HG03460 (cell line): ENCODE measurements at regions not wholly inside any gene's neighbourhood (a gene's known extent, or its start where the extent isn't known, plus 50 kb on each side); places are given as distances from the start of the nearest gene placed in this dataset.
"Not testable (repeated sequence)": the region's sequence is repeated elsewhere in the genome, so short reads cannot be mapped to it uniquely, and the experiment has no call there.

Experiments
- ATAC-seq: cut with Tn5 transposase; IDR thresholded peaks from one replicate; pipeline ENCODE4 v1.9.1; 2021; ENCODE audit not compliant: unreplicated experiment

DNA sequence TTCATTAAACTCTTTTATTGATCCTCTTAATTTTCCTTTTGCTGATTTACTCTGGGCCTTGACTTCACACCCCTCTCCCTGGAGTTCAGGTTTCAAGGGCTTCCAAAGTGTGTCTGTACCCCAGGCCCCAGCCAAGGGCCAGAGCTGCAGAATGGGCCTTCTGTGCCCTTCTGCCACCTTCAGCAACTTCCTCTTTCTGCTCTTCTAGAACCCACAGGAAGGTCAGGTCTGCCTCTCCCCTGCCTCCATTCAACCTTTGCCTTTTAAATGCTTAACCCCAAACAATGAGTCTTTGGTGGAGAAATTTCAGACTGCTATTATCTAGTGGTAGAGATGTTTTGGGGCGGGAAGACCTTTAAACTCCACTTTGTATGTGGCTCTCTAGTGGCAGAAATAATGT, 63.1 kb downstream of the TSN start:
- ATAC-seq, result no peak

DNA sequence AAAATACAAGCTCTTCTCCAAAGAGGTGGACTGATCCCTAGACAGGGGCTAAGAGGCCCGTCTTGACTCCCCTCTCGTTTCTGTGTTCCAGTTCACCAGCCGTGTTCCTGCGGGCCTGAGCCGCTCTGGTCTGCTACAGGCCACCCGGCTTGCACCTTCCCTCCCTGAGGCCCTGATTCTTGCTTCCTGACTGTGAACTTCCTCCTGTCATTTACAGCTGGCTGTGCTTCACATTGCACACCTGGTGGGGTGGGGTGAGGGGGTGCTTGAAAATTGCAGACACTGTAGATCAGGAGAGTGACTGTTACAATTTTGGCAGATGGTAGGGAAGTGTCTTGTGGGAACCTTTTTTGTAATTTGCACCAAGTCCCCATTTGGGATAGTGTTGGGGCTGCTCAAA, 64.4 kb downstream of the TSN start:
- ATAC-seq, result no peak

DNA sequence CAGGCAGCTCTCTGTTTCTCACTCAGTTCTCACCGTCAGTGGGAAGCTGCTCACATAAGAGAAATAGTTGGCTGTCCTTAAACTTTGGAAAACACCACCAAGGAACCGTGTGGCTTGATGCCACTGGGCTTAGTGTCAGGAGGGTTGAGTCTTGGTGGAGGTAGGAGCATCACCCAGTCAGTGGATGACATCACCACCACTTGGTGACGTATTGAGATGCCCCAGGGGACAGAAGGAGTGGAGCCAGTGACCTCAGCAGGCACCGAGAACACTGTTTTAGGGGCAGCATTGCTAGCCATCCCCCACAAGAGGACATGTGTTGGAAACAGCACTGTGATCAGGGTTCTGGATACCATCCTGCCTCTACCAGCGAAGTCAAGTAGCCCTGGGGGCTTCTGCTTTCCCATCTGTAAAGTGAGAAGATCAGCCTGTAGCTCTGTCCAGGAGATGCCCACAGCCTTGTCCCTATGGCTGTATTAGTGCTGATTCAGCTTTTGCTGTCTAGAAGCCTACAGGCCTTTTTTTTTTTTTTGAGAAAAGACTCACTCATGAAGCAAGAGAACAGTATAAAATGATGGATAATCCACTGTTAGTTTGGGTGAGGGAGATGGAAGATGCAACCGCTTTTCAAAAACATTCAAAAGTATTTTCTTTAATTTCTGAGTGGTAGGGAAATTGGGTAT, 66.2 kb downstream of the TSN start:
- no peak for ATAC-seq

DNA sequence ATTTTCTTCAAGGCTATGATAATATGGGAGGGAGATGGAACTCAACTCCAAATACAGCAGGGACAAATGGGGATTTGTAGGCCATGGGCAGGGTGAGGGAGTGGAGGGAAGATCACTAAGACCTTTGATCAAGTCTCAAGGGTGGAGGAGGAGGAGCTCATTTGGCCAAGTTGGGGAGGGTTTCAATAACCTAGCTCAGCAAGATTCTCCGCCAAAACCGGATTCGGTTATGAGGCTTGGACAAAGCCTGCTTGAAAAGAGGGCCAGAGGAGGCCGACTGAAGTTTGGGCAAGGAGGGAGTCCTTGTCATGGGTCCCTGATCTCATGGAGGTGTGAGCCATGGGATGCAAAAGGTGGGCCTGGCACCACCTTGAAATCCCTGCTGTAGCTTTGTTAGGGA, 68.8 kb downstream of the TSN start:
- no peak for ATAC-seq

DNA sequence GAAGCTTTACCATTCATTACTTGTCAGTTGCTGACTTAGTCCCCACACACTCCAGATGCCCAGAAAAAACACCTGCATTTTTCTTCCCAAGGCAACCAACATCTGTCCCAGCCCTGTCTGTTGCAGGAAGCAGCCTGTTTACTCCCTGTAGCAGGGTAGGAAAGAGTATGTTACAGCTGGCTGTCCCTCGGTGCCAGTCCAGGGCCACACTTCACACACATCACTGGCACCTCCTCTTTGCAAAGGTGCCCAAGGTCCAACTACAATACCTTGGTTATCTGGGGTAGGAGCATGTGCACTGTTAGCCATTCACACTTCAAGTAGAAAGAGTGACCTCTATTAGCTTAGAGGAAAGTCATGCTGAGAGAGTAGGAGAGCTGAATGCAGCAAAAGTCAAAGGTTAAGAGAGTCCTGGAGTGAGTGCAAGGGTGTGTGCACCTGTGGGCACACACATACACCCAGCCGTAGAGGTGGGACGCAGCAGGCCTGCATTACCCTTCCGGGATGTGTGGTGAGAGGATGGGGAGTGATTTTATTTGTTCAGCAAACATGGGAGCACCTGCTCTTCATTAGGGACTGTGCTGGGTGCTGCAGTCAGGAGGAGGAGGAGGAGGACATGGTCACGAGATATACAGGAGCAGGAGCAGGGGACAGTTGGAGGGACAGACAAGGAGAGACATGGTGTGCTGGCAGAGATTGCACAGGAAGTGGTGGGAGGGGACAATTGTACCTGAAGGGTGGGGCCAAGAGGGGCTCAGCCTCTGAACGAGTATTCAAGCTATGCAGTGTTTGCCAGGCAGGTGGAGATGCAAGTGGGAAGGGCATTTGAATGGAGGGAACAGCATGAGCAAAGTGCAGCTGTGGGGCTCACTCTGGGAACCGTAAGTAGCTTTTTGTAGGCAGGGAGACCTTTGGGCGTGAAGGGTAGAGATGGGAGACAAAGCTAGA, 69.8 kb downstream of the TSN start:
- ATAC-seq, result no peak

DNA sequence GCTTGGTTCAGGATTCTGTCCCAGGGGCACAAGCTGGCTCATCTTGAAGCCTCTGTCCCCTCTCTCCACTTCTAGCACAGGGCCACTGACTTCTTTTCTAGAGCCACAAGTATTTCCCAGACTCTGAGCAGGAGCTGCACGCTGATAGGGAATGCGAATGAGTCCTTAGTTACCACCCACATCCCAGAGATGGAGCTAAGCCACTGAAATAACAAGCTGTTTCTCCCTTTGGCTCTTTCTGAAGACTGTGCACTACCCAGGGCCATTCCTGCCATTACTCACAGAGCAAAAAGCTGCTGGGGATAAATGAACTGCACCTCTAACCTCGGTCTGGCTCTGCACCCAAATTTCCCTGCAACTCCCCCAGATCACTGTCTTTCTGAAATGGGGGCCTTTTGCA, 70.6 kb downstream of the TSN start:
- no peak for ATAC-seq

DNA sequence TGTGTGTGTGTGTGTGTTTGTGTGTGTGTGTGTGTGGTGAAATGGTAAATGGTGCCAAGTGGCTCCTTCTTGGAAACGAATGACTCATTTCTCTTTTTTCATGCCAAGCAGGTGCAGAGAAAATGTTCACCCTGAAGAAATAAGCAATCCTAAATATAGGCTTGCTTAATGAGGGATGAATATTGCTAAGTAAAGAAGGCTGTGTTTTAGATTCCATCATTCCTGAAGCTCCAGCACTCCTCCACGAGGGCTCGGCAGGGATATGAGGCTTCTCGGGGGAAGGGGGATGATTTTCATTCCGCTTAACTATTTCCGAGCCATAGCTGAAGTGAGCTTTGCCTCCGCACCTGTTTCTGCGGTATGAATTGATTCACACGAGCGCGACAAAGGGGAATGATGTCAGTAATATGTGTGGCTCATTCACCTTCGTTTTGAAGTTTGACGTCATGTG, 72.9 kb downstream of the TSN start:
- ATAC-seq, result no peak

DNA sequence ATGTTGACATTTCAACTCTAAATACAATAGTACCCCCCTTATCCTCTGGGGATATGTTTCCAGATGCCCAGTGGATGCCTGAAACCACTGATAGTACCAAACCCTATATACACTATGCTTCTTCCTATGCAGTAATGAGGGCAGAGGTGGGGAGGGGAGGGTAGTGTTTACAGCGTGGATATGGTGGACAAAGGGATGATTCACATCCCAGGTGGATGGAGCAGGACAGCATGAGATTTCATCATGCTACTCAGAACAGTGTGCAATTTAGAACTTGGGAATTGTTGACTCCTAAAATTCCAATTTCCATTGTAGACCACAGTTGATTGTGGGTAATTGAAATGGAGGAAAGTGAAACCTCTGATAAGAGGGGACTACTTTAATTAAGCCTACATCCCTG, 75.4 kb downstream of the TSN start:
- no peak for ATAC-seq

DNA sequence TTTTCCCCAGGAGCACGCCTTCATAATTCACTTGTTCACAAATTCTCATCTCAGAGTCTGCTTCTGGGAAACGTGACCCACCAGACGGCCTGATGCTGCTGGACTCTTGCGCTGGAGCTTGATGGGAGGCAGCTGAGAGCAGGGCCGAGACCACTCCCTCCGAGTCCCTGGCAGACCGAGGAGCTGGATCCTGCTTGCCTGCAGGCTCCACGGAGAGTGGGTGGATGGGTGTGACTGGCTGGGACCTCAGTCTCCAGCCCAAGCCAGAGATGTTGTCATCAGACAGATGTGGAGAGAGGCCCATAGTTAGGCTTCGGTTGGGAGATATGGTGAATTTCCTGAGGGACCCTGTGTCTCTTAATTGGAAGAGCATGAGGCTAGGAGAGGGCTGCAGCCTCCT, 76.4 kb downstream of the TSN start:
- ATAC-seq, result no peak

DNA sequence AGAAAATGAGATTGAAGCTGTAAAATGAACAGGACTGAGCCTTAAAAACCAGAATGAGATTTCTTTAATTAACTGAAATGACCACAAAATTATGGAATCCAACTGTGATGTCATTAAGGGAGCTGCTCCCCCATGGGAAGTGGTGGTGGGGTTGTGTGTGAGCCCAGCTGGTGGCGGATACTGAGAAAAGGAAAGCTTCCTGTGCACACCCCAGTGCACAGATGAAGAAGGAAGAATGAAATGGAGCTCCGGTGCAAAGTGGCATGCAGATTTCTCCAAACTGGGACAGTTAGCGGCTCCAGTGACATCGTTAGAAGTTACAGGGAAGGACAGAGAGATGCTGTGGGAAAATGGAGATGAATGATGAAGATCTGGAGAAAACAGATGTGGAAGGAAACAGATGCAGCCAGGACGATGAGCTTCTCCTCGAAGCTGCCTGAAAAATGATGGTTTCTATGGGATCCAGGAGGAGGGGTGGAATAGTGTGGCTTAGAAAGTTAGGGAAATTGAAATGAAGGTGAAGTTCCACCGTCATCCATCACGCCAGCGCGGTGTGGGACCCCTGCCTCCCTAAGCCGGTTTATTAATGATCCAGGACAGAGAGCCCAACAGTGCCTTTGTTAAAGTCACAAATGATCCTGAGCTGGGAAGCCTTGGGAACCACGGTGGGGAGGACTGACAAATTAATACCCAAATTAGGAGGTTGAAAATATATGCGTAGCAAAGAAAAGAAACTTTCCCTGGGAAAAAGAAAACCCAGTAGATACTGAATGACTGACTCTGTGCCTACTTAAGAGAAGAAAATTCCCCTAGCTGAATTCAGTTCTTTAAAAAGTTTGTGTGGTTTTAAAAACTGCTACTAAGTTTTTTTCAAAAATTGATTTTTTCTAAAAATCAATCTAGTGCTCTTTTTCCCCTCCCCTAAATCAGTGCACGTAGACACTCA, 77.2 kb downstream of the TSN start:
- no peak for ATAC-seq

DNA sequence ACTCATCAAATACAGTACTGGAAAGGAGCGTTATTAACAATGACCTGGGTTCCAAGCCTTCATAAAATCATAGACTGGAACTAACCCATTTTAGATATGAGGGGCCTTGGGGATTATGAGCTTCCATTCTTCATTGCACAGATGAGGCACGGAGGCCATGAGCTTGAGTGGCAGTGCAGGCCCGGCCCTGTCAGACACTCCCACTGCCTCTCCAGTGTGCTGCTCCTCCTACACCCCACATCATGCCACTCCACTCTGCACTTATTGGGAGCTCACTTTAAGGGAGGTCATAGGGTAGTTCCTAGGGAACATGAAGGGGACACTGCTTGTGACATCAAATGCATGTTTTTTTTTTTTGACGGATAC, 77.9 kb downstream of the TSN start:
- no peak for ATAC-seq

DNA sequence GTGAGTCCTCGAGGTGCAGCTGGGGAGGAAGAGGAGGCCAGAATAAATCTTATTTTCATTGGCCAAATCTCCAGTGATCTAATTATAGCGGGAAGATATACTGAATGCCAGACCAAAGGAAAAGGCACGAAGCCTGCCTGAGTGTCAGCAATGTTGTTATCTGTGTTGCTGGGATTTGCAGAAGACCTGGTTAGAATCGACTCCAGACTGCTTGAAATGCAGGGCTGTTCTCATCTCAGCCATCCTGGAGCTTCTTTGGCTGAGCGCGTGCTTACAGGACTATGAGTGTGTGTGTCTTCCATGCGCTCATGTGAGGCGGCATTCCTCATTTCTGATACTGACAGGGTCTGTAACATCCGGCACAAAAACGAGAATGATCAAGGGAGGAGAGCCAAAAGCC, 81.2 kb downstream of the TSN start:
- no peak for ATAC-seq

DNA sequence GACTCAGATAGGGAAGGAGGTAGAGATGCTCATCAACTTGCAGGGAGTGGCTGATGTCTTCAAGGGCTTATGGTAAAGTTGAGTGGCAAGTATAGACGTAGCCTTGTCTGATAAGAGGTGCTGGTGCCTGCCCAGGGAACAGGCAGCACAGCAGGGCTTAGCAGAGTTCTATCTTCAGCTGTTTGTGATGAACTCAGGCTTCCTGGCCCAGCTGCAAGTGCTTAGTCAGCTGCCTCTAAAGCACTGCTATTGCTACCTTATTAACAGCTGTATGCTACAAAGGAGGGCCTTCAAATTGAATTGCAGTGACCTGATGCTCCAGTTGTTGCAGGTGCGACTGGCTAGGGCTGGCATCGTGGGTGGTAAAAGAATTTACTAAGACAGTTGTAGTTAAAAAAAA, 82.1 kb downstream of the TSN start:
- ATAC-seq, result no peak

DNA sequence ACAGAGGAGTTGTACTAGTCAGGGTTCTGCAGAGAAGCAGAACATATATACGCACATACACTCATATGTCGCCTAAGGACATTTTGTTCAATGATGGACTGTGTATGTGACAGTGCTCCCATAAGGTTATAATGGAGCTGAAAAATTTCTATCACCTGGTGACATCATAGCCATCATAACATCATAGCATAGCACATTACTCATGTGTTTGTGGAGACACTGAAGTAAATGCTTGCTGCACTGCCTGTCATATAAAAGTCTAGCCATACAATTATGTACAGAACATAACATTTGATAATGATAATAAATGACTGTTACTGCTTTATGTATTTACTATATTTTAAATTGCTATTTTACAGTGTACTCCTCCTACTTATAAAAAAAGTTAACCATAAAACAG, 83.1 kb downstream of the TSN start:
- no peak for ATAC-seq

DNA sequence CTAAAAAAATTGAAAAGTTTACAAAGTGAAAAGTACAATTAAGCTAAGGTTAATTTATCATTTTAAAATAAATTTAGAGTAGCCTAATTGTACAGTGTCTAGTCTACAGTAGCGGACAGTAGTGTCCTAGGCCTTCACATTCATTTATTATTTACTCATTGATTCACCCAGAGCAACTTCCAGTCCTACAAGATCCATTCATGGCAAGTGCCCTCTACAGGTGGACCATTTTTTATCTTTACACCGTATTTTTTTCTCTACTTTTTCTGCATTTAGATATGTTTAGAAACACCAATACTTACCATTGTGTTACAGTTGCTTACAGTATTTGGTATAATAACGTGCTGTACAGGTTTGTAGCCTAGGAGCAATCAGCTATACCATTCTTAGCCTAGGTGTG, 84.1 kb downstream of the TSN start:
- ATAC-seq, result no peak

DNA sequence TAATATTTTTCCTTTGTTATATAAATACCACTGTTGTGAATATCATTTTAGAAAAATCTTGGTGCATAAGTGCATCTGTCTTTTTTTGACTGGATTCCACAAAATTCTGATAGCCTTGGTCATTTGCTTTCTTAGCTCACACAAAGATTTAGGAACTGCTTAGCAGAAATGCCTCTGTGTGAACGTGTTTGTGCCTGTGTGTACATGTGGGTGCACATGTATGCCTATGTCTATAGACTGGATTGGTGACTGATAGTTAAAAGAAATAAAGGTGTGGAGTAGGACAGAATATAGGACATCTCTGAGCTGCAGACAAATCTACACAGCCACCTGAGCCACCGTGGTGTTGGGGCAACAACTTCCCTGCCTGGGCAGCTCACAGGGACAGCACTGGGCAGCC, 93.8 kb downstream of the TSN start:
- ATAC-seq, result no peak

DNA sequence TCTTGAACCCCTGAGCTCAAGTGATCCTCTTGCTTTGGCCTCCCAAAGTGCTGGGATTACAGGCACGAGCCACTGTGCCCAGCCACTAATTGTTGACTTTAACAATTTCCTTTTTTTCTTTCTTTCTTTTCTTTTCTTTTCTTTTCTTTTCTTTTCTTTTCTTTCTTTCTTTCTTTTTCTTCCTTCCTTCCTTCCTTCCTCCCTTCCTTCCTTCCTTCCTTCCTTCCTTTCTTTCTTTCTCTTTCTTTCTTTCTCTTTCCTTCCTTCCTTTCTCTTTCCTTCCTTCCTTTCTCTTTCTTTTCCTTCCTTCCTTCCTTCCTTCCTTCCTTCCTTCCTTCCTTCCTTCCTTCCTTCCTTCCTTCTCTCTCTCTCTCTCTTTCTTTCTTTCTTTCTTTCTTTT, 97.7 kb downstream of the TSN start:
- not testable (repeated sequence) for ATAC-seq

DNA sequence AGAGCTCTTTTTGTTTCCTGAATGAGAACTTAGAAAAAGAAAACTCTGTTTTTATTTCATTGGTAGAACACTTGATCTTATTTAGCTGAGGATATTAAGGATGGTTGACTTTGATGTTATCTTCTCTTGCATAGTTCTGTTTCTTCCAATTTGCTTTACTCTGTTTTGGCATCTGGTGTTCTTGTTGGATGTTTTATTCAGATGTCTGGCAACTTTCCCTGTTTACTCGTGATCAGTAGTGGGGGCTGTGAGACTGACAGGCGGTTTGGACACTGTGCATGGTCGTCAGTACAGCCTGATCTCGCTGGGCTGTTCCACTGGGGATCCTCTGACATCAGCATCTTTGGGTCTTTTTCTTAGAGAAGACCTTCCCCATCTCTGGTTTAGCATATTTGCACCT, 100.1 kb downstream of the TSN start:
- ATAC-seq, result no peak

DNA sequence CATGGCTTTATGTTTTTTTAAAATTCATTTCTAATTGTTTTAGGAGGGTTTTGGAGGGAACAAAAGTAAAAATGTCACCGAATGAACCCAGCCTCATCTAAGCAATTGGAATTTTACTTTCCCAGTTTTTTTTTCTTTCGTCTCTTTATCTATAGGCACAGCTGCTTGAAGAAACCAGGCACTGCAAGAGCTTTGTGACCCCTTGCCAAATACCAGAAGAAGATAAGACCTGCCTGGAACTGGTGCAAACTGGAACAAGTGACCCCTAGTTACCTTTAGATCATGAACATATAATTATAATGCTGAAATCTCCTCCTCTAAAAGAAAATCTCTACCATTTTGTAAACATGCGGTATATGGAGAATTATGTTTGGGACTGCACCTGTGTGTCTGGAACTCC, 100.9 kb downstream of the TSN start:
- no peak for ATAC-seq

DNA sequence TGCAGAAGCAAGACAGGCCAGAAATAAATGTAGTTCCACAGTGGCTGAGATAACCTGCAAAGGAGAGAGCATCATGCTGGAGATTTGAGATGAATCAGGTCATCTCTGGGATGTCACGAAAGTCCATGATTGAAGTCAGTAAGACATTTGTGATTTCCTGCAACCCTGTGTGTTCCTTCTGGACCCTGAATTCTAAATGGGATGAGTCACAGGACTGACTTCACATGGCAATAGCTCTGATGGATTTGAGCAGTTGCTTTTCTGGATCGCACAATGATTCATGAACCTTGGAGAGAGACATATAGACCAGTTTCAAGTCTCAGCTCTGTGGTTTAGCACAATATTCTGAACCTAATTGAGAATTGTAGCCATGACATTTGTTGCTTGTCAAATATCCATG, 102.9 kb downstream of the TSN start:
- no peak for ATAC-seq

DNA sequence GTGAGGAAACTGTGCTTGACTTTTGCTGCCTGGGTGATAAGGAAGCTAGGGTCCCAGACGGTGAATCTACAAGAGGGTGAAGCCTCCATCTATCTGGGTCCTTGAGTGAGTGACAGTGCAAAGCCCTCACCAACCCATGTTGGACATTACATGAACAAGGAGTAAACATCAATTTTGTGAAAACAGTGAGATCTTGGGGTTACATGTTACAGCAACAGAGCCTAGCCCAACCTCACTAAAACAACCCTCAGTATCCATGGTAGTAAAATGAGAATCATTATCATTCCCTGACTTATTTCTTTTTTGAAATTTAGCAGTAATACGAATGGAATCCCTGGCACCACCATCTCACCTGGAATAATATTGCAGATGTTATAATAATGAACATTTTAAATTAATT, 103.4 kb downstream of the TSN start:
- no peak for ATAC-seq
